ENCODE measurements at regions not wholly inside any gene's neighbourhood (a gene's known extent, or its start where the extent isn't known, plus 50 kb on each side); places are given as distances from the start of the nearest gene placed in this dataset.

- no peak for TF ChIP-seq CTCF (IDR thresholded peaks at IDR 0.05)
- TF ChIP-seq POLR2A (IDR thresholded peaks at IDR 0.05), result no peak
These were observed 322.8 kb upstream of the DIAPH2 start for GRCh38 chrX:96361844-96362243.

All from testis (tissue), 2 donors.